H1 (cell line): ENCODE measurements at regions not wholly inside any gene's neighbourhood (a gene's known extent, or its start where the extent isn't known, plus 50 kb on each side); places are given as distances from the start of the nearest gene placed in this dataset.

Experiments
- CTCF ChIA-PET: fragments of 300-600 bp; sonication (Branson Sonifier 250); formaldehyde crosslinking; loops from one replicate; lab custom pipeline; 2021; ENCODE audit not compliant: partially characterized antibody; lab: Charles Lee
- POLR2A ChIA-PET: fragments of 300-600 bp; sonication (Branson Sonifier 250); formaldehyde crosslinking; loops from one replicate; lab custom pipeline; 2021; ENCODE audit warnings: inconsistent platforms; ENCODE audit not compliant: partially characterized antibody; lab: Charles Lee
- DNase-seq, 2 experiments: peaks; one replicate each; pipeline versions ENCODE4 v3.0.0 to v3.0.0-alpha.2; 2010 to 2022; ENCODE audit warnings: low spot score in 2 of 2, low read depth in 1 of 2, mixed read lengths in 1 of 2
- FAIRE-seq: peaks from 2 replicates; lab custom pipeline; 2011; peaks lifted over from hg19 to GRCh38; lab: Jason Lieb, UNC
- H2AFZ ChIP-seq: 2 replicates; pipeline ENCODE4 v1.8.1; 2012; ENCODE audit warnings: low read length, inconsistent platforms
- H2AK5ac ChIP-seq: 2 replicates; pipeline ENCODE4 v1.6.1; 2013; ENCODE audit warnings: low read depth, low read length
- H2BK120ac ChIP-seq: replicated peaks from 2 replicates; pipeline ENCODE3; 2013; ENCODE audit warnings: low read depth, low read length, inconsistent platforms
- H2BK12ac ChIP-seq: 2 replicates; pipeline ENCODE4 v1.6.1; 2013; ENCODE audit warnings: low read depth, low read length
- H2BK15ac ChIP-seq: 2 replicates; pipeline ENCODE4 v1.6.1; 2013; ENCODE audit warnings: low read length
- H2BK20ac ChIP-seq: 2 replicates; pipeline ENCODE4 v1.6.1; 2013; ENCODE audit warnings: low read length
- H2BK5ac ChIP-seq: 2 replicates; pipeline ENCODE4 v1.6.1; 2013; ENCODE audit warnings: low read depth, low read length
- H3K14ac ChIP-seq: 2 replicates; pipeline ENCODE4 v1.6.1; 2013; ENCODE audit warnings: inconsistent platforms; ENCODE audit not compliant: insufficient read length
- H3K18ac ChIP-seq: 2 replicates; pipeline ENCODE4 v1.6.1; 2013; ENCODE audit warnings: low read length; ENCODE audit errors: extremely low read depth
- H3K23ac ChIP-seq: 2 replicates; pipeline ENCODE4 v1.6.1; 2013; ENCODE audit warnings: inconsistent platforms; ENCODE audit not compliant: insufficient read length
- H3K23me2 ChIP-seq: 2 replicates; pipeline ENCODE4 v1.6.1; 2013; ENCODE audit warnings: low read depth, low read length
- H3K27ac ChIP-seq: 2 replicates; pipeline ENCODE4 v1.6.1; 2011; ENCODE audit warnings: low read depth, low read length, inconsistent platforms
- H3K27me3 ChIP-seq, 4 experiments: replicated peaks in 1 of 4; 1 replicate in 1 of 4; 2 replicates in 3 of 4; pipeline versions ENCODE4 v1.6.1 to v1.8.1; 2011 to 2013; ENCODE audit warnings: low read length in 3 of 4, mild to moderate bottlenecking in 3 of 4, inconsistent platforms in 2 of 4, mixed read lengths in 2 of 4, moderate library complexity in 1 of 4; ENCODE audit not compliant: control insufficient read depth in 3 of 4, insufficient read depth in 3 of 4; ENCODE audit errors: extremely low read depth in 1 of 4
- H3K36me3 ChIP-seq, 4 experiments: 2 replicates each; pipeline versions ENCODE4 v1.6.1 to v1.8.1; 2011 to 2013; ENCODE audit warnings: mild to moderate bottlenecking in 4 of 4, low read length in 3 of 4, moderate library complexity in 2 of 4, control low read depth in 1 of 4, inconsistent platforms in 1 of 4; ENCODE audit not compliant: insufficient read depth in 4 of 4, control insufficient read depth in 2 of 4
- H3K4ac ChIP-seq: replicated peaks from 2 replicates; pipeline ENCODE3; 2013; ENCODE audit warnings: low read length, low read depth, mixed read lengths, inconsistent platforms; ENCODE audit not compliant: insufficient read length
- H3K4me1 ChIP-seq, 4 experiments: replicated peaks in 1 of 4; 1 replicate in 1 of 4; 2 replicates in 3 of 4; pipeline versions ENCODE4 v1.6.1 to v1.8.1; 2011 to 2013; ENCODE audit warnings: low read length in 3 of 4, inconsistent platforms in 2 of 4, mixed read lengths in 1 of 4; ENCODE audit not compliant: insufficient read depth in 4 of 4, control insufficient read depth in 3 of 4
- H3K4me2 ChIP-seq, 2 experiments: 2 replicates each; pipeline versions ENCODE4 v1.6.1 to v1.8.1; 2011 to 2013; ENCODE audit warnings: low read depth in 2 of 2, low read length in 2 of 2, control low read depth in 1 of 2, inconsistent platforms in 1 of 2, mild to moderate bottlenecking in 1 of 2; ENCODE audit not compliant: insufficient read depth in 1 of 2
- H3K4me3 ChIP-seq, 4 experiments: fragments of 200-600, 300-600 bp in 1 of 4; sonication (generic), shearing (Covaris generic), sonication (Bioruptor Twin) in 1 of 4; 2 replicates each; pipeline versions ENCODE4 v1.5.1 to v1.8.1; 2011 to 2016; ENCODE audit warnings: low read length in 4 of 4, low read depth in 3 of 4, control low read depth in 2 of 4, inconsistent platforms in 2 of 4, mild to moderate bottlenecking in 2 of 4, mixed read lengths in 1 of 4, moderate library complexity in 1 of 4; ENCODE audit not compliant: insufficient read depth in 2 of 4; ENCODE audit errors: extremely low read depth in 1 of 4
- H3K56ac ChIP-seq: replicated peaks from 2 replicates; pipeline ENCODE3; 2013; ENCODE audit warnings: low read depth, mild to moderate bottlenecking, mixed read lengths, low read length, inconsistent platforms; ENCODE audit not compliant: insufficient read length
- H3K79me1 ChIP-seq: 2 replicates; pipeline ENCODE4 v1.6.1; 2013; ENCODE audit warnings: low read depth, low read length, control low read depth
- H3K79me2 ChIP-seq, 2 experiments: 2 replicates each; pipeline versions ENCODE4 v1.6.1 to v1.8.1; 2012 to 2013; ENCODE audit warnings: low read length in 2 of 2, mild to moderate bottlenecking in 2 of 2, inconsistent platforms in 1 of 2; ENCODE audit not compliant: insufficient read depth in 2 of 2, control insufficient read depth in 1 of 2
- H3K9ac ChIP-seq, 4 experiments: replicated peaks in 1 of 4; 1 replicate in 1 of 4; 2 replicates in 3 of 4; pipeline versions ENCODE4 v1.6.1 to v1.8.1; 2011 to 2013; ENCODE audit warnings: low read depth in 3 of 4, low read length in 3 of 4, control low read depth in 2 of 4, mild to moderate bottlenecking in 2 of 4, moderate library complexity in 2 of 4, inconsistent platforms in 1 of 4; ENCODE audit errors: extremely low read depth in 1 of 4
- H3K9me3 ChIP-seq, 2 experiments: 2 replicates each; pipeline versions ENCODE4 v1.6.1 to v1.8.1; 2012 to 2013; ENCODE audit warnings: mild to moderate bottlenecking in 2 of 2, moderate library complexity in 2 of 2, control low read depth in 1 of 2, inconsistent platforms in 1 of 2, low read depth in 1 of 2, low read length in 1 of 2, mixed read lengths in 1 of 2; ENCODE audit not compliant: insufficient read depth in 2 of 2
- H4K20me1 ChIP-seq, 2 experiments: replicated peaks in 1 of 2; 2 replicates each; pipeline versions ENCODE3 to v1.8.1; 2011 to 2013; ENCODE audit warnings: inconsistent platforms in 2 of 2, low read length in 2 of 2, mild to moderate bottlenecking in 1 of 2; ENCODE audit not compliant: insufficient read depth in 2 of 2, control insufficient read depth in 1 of 2
- H4K5ac ChIP-seq: 2 replicates; pipeline ENCODE4 v1.6.1; 2013; ENCODE audit warnings: low read length, low read depth, mixed read lengths, inconsistent platforms; ENCODE audit not compliant: insufficient read length
- H4K8ac ChIP-seq: 2 replicates; pipeline ENCODE4 v1.8.0; 2013; ENCODE audit warnings: mild to moderate bottlenecking, moderate library complexity, low read length, inconsistent platforms; ENCODE audit not compliant: insufficient read depth; ENCODE audit errors: extremely low read depth
- H4K91ac ChIP-seq: replicated peaks from 2 replicates; pipeline ENCODE3; 2013; ENCODE audit warnings: low read length, mixed read lengths, inconsistent platforms; ENCODE audit not compliant: insufficient read length
- ASH2L ChIP-seq: fragments of 200-600, 300-600 bp; sonication (generic); IDR thresholded peaks from one replicate; pipeline ENCODE4 v1.7.1; 2017; ENCODE audit warnings: low read length
- BCL11A ChIP-seq, 2 experiments: IDR thresholded peaks; one replicate each; pipeline ENCODE4 v1.6.1; 2011; ENCODE audit warnings: low read depth in 2 of 2, low read length in 2 of 2, mild to moderate bottlenecking in 2 of 2
- CBX8 ChIP-seq: fragments of 300-800, 300-1000 bp; sonication (generic); IDR thresholded peaks from 2 replicates; pipeline ENCODE4 v1.7.1; 2016; ENCODE audit warnings: low read depth, low read length, borderline replicate concordance
- CEBPB ChIP-seq: IDR thresholded peaks from 2 replicates; pipeline ENCODE4 v1.6.1; 2012; ENCODE audit warnings: low read depth, low read length
- CHD1 ChIP-seq: IDR thresholded peaks from 2 replicates; pipeline ENCODE4 v1.6.1; 2012; ENCODE audit warnings: low read depth, low read length, improper control_type of control experiment
- CHD2 ChIP-seq: IDR thresholded peaks from 2 replicates; pipeline ENCODE4 v1.6.1; 2012; ENCODE audit warnings: low read length, improper control_type of control experiment
- EGR1 ChIP-seq: IDR thresholded peaks from 2 replicates; pipeline ENCODE4 v1.6.1; 2011; ENCODE audit warnings: low read depth, low read length, borderline replicate concordance
- SIRT6 ChIP-seq: IDR thresholded peaks from one replicate; pipeline ENCODE4 v1.7.1; 2012; ENCODE audit warnings: low read length, inconsistent platforms
- SIX5 ChIP-seq: IDR thresholded peaks from 2 replicates; pipeline ENCODE4 v1.6.1; 2011; ENCODE audit warnings: mild to moderate bottlenecking, low read depth, low read length
- SP1 ChIP-seq: IDR thresholded peaks from 2 replicates; pipeline ENCODE4 v1.6.1; 2011; ENCODE audit warnings: low read depth, low read length
- SP2 ChIP-seq: IDR thresholded peaks from 2 replicates; pipeline ENCODE4 v1.6.1; 2012; ENCODE audit warnings: mild to moderate bottlenecking, low read length, inconsistent platforms
- YY1 ChIP-seq: IDR thresholded peaks from 2 replicates; pipeline ENCODE4 v1.6.1; 2011; ENCODE audit warnings: low read depth, mild to moderate bottlenecking, low read length
- ZNF274 ChIP-seq: IDR thresholded peaks from 2 replicates; pipeline ENCODE4 v1.7.0; 2012; ENCODE audit warnings: low read length, borderline replicate concordance; ENCODE audit errors: extremely low read depth
- WGBS, 2 experiments: shearing (Covaris generic) in 1 of 2; methylation state at CpG; one replicate each; pipeline versions ENCODE4 v1.1.6 to v1.1.7; 2013 to 2015; ENCODE audit warnings: low lambda C conversion rate in 2 of 2, mixed read lengths in 2 of 2, inconsistent platforms in 1 of 2, low coverage in 1 of 2, missing lambda C conversion rate in 1 of 2; ENCODE audit not compliant: insufficient replicate concordance in 2 of 2, insufficient coverage in 1 of 2, insufficient read length in 1 of 2; ENCODE audit errors: extremely low coverage in 1 of 2, missing lambda C conversion rate in 1 of 2; 5-methylcytosine and 5-hydroxymethylcytosine counted together
- TF ChIP-seq, protein P1 (sequence below): IDR thresholded peaks from 2 replicates; pipeline ENCODE4 v1.6.1; 2011; ENCODE audit warnings: low read length, improper control_type of control experiment

DNA sequence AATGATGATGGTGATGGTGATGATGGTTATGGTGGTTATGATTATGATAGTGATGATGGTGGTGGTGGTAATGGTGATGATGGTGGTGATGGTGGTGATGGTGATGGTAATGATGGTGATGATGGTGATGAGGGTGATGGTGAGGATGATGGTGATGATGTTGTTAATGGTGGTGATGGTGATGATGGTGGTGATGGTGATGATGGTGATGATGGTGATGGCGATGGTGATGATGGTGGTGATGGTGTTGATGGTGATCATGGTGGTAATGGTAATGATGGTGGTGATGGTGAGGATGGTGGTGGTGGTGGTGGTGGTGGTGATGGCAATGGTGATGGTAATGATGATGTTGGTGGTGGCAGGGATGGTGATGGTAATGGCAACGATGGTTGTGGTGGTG is 1222.5 kb downstream of the BRD1 start:
- Histone ChIP-seq H4K8ac (no peak overlapping the region), H2BK120ac (no peak overlapping the region), H2BK20ac (no peak overlapping the region), H4K20me1 (peaks cover 5 to 16% of the 10 kb centered on the region in 2 experiments), H2AK5ac (no peak overlapping the region), H3K23ac (no peak overlapping the region), H3K14ac (no peak overlapping the region), H2BK12ac (peak overlapping the region; percentile 71; the same call in 1 of the 2 replicates), H3K36me3 (no peaks in the 10 kb centered on the region; a peak in 1 of 8 replicates), H3K9me3 (peaks cover 0 to 3% of the 10 kb centered on the region in 2 experiments; a peak in 1 of 4 replicates), H3K27me3 (no peaks in the 10 kb centered on the region; a peak in 1 of 7 replicates), H3K79me1 (peaks cover 5% of the 10 kb centered on the region; the same call in 1 of the 2 replicates), H3K4me3 (no peak overlapping the region), H3K18ac (no peak overlapping the region), H3K4me1 (peaks cover 0 to 3% (median 0%) of the 10 kb centered on the region in 4 experiments; a peak in 3 of 7 replicates), H3K9ac (no peak overlapping the region; a peak in 1 of 7 replicates), H3K56ac (peak overlapping the region; percentile 96), H3K23me2 (peaks cover 7% of the 10 kb centered on the region), H2BK5ac (no peak overlapping the region), H4K5ac (no peak overlapping the region), H3K79me2 (peaks cover 0 to 11% of the 10 kb centered on the region in 2 experiments; a peak in 2 of 4 replicates), H4K91ac (no peak overlapping the region), H3K27ac (no peak overlapping the region), H2BK15ac (no peak overlapping the region), H3K4me2 (no peak overlapping the region), H3K4ac (no peak overlapping the region), H2AFZ (no peak overlapping the region)
- ChIA-PET CTCF (no interaction called here), POLR2A (no interaction called here)
- FAIRE-seq (no peak), DNase-seq (no peak)
- TF ChIP-seq YY1 (no peak), SIRT6 (no peak), CHD1 (no peak), EGR1 (no peak), CBX8 (no peak), SP1 (no peak), BCL11A (IDR thresholded peaks at IDR 0.05; ENCODE audit: low read depth in 2 of 2, low read length in 2 of 2) (no peak), ZNF274 (no peak), SP2 (no peak), CHD2 (no peak), SIX5 (no peak), ASH2L (no peak), CEBPB (no peak)
- TF ChIP-seq, protein P1, sequence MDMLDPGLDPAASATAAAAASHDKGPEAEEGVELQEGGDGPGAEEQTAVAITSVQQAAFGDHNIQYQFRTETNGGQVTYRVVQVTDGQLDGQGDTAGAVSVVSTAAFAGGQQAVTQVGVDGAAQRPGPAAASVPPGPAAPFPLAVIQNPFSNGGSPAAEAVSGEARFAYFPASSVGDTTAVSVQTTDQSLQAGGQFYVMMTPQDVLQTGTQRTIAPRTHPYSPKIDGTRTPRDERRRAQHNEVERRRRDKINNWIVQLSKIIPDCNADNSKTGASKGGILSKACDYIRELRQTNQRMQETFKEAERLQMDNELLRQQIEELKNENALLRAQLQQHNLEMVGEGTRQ = no peak
- 85% methylated on average over 2 of the region's 2 CpGs; no CpG with 5 or more reads in 1 of the 2 experiments for WGBS, 2 experiments
